ENCODE measurements at regions not wholly inside any gene's neighbourhood (a gene's known extent, or its start where the extent isn't known, plus 50 kb on each side); places are given as distances from the start of the nearest gene placed in this dataset.

DNA sequence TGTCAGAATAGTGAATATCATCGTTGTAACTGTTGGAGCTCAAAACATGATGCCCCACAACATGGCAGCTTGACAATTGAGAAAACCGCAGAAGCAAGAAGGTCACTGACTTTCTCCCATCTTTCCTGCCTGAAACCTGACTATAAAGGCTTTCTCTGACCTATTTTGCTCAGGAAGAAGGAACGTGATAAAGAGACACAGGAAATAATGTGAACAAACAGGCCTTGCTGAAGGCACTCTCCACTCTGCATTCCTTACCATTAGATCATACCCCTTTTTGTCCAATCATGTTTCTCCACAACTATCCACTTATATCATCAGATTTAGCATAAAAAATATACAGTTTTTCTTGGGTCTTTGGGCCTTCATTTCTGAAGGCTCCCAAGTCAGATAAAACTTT lies 916.8 kb downstream of the METTL15 start:
- TF ChIP-seq, protein P1, sequence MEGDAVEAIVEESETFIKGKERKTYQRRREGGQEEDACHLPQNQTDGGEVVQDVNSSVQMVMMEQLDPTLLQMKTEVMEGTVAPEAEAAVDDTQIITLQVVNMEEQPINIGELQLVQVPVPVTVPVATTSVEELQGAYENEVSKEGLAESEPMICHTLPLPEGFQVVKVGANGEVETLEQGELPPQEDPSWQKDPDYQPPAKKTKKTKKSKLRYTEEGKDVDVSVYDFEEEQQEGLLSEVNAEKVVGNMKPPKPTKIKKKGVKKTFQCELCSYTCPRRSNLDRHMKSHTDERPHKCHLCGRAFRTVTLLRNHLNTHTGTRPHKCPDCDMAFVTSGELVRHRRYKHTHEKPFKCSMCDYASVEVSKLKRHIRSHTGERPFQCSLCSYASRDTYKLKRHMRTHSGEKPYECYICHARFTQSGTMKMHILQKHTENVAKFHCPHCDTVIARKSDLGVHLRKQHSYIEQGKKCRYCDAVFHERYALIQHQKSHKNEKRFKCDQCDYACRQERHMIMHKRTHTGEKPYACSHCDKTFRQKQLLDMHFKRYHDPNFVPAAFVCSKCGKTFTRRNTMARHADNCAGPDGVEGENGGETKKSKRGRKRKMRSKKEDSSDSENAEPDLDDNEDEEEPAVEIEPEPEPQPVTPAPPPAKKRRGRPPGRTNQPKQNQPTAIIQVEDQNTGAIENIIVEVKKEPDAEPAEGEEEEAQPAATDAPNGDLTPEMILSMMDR (IDR thresholded peaks at IDR 0.05): no peak
- DNase-seq (ENCODE audit: low spot score) (no peak), ATAC-seq (ENCODE audit: low FRiP score) (no peak)

DNA sequence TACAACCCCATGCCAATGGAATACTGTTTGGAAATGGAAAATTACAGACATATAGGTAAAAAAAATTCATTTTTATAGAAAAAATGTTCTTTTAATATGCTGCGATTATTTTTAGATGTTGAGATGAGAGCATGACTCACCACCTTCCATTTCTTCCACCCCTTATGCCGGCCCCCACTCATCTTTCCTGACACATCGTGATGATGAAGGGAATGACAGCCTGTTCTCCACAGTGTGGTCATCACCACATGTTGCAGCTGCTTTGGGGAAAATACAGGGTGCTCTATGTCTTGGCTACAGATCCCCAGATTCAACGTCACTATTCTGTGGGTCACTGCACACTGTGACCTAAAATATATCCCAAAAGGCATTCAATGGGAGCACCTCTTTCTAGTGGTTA lies 916.2 kb downstream of the METTL15 start:
- no peak for DNase-seq (ENCODE audit: low spot score)
- no peak for ATAC-seq (ENCODE audit: low FRiP score)
- TF ChIP-seq, protein P1 (IDR thresholded peaks at IDR 0.05): no peak

DNA sequence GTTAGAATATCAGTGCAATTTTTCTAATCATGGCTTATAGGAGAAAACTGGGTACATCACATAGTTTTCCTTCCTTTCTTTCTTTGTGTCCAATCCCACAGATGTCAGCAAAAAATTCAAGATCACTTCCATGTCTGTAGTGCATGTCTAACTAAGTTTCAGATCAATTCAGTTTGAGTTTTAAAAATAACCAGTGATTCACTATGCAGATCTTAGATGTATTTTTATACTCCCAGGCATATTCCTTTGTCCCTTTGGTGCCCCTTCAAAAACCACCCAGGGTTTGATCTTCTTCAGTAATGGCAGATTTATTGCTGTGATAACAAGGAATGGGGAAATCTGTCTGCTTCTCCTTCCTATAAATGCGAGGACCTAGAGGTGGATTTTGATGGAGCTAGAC lies 915.6 kb downstream of the METTL15 start:
- no peak for ATAC-seq (ENCODE audit: low FRiP score)
- TF ChIP-seq, protein P1 (IDR thresholded peaks at IDR 0.05): no peak
- DNase-seq (ENCODE audit: low spot score): no peak

DNA sequence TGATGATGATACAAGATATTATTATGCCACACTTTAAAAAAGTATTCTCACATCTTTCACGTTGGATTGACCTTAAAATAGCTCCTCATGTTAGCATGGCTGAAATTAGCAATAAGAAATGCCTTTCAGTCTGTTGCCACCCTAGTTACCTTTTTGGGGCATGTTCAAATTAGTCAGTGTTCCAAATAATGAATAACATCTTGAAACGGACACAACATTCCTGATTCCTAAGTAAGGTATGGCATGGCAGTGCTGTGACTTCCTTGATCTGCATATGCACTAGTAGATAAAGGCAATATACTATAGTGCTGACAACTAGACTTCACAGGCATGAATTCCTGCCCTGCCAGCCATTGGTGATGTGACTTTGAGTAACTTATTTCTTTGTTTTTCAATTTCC lies 914.5 kb downstream of the METTL15 start:
- ATAC-seq (ENCODE audit: low FRiP score): no peak
- no peak for DNase-seq (ENCODE audit: low spot score)
- TF ChIP-seq, protein P1 (IDR thresholded peaks at IDR 0.05): no peak

DNA sequence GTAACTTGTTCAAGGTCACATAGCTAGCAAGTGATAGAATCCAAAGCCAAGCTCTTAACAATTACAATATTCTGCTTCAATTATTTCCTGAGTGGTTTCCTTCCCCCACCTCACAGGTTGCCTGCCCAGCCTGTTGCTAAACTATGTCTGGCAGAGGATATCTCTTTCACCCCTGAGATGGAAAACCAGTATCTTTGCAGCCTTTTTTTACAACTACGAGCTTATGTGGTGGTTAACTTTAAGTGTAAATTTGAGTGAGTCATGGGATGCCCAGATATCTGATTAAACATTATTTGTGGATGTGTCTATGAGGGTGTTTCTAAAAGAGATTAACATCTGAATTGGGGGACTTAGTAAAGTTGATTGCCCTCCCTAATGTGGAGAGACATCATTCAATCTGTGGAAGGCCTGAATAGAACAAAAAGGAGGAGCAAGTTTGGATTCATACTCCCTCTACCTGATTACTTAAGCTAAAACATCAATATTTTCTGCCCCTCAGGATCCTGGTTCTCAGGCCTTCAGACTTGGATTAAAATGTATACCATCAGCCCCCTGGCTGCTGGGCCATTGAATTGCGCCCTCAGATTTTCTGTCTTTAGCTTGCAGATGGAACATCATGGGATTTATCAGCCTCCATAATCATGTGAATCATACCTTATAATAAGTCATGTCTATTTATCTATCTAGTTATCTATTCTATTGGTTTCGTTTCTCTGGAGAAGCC lies 911.9 kb downstream of the METTL15 start:
- no peak for DNase-seq (ENCODE audit: low spot score)
- TF ChIP-seq, protein P1 (IDR thresholded peaks at IDR 0.05): no peak
- no peak for ATAC-seq (ENCODE audit: low FRiP score)

DNA sequence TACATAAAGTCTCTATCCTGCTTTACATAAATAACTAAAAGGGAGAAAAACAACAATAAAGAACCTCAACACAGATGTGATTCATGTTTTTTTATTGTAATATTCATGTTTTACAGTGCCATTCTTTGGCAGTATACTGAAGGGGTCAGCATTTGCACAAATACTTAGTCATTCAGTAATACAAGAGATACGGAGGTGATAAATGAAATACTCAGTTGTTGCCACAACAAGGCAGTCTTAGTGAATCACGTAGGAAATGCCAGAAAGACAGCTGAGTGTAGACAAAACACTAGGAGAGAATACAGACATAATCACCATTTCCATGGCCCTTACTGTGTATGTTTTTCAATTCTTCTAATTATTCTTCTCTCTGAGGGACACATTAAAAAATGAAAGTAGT lies 910.4 kb downstream of the METTL15 start:
- DNase-seq (ENCODE audit: low spot score): no peak
- TF ChIP-seq, protein P1 (IDR thresholded peaks at IDR 0.05): no peak
- peak; percentile 41 for ATAC-seq (ENCODE audit: low FRiP score)

DNA sequence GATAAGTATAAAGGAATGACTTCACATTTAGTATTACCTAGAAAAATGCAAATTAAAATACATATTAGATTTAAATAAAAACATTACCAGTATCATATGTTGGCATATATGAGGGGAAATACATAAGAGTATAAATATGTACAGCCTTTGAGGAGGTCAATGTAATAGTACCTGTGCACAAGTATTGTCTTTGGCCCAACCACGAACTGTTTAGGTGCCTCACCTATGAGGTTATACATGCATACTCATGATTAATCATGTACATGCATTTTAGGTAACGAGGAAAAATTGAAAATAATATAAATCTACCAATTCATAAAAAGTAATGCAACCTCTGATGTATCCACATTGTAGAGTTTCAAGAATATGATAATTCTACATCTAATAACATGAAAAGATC lies 909.8 kb downstream of the METTL15 start:
- TF ChIP-seq, protein P1 (IDR thresholded peaks at IDR 0.05): no peak
- ATAC-seq (ENCODE audit: low FRiP score): no peak

More for the DNA sequence above, 909.8 kb downstream of the METTL15 start:
- no peak for DNase-seq (ENCODE audit: low spot score)

Data from omental fat pad (tissue), 3 donors.